Stimulated activated CD4-positive, alpha-beta T cell treated with anti-CD3 and anti-CD28 coated beads, Interleukin-1b, Interleukin-23, amount 100 ng/mL, for 24 hours (primary cell): ENCODE measurements at regions not wholly inside any gene's neighbourhood (a gene's known extent, or its start where the extent isn't known, plus 50 kb on each side); places are given as distances from the start of the nearest gene placed in this dataset.
"Not testable (repeated sequence)": the region's sequence is repeated elsewhere in the genome, so short reads cannot be mapped to it uniquely, and the experiment has no call there.

Experiments used
- DNase-seq, 4 experiments: peaks; one replicate each; pipeline ENCODE4 v3.0.0-alpha.2; 2020; ENCODE audit warnings: low read depth in 4 of 4, low spot score in 1 of 4

DNA sequence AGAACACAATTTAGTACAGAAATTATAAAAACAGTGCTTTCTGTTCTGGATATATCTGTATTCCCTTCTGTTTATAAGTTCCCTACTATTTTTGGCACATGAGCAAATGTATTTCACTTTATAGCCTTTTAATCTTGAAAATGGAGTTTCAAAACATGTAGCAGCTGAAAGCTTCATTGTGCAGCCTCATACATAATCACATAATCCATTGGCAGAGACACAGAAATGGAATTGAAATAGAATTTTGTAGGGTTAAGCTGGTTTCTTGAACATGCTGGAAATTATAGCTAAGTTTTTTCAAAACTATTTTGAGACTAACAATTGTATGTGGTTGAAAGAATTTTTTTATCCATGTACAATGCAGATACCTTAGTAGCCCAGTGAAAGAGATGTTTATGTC is 614.3 kb upstream of the MDGA2 start:
- DNase-seq = no peak

DNA sequence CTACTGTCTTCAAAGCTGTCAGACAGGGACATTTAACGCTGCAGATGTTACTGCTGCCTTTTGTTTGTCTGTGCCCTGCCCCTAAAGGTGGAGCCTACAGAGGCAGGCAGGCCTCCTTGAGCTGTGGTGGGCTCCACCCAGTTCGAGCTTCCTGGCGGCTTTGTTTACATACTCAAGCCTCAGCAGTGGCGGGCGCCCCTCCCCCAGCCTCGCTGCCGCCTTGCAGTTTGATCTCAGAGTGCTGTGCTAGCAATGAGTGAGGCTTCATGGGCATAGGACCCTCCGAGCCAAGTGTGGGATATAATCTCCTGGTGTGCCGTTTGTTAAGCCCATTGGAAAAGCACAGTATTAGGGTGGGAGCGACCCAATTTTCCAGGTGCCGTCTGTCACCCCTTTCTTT is 609.8 kb upstream of the MDGA2 start:
- not testable (repeated sequence) for DNase-seq

DNA sequence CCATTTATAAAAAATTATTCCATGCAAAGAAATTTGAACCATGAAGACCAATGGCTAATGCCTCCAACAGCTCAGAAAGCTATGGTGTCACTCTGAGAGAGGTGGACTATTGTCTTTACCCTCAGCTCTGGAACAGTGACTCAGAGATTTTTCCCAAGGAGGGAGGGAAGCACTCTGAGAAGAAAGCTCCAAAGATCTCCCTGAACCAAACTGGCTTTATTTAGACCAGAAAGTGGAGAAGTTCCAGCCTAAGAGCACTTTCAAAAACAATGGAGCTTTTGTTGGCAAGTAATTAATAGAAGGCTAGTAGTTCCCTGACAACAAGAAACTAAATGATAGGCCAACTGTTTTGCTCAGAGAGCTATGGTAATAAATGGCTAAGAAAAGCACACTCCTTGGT is 599.9 kb upstream of the MDGA2 start:
- no peak for DNase-seq

DNA sequence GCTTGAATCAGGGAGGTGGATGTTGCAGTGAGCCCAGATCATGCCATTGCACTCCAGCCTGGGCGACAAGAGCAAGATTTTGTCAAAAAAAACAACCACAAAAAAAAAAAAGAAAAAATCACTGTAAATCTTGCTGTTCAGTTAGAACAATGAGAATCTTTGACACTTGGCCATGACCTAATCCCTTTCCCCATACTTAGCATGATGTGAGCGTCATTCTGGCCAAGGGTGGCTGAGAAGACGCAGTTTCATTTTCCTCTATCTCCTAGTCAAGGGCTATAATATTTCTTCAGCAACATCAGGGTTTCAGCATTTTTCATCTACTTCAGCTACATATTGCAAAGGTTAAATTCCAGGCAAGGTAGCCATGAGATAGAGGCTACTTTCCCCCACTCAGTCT is 599.4 kb upstream of the MDGA2 start:
- no peak for DNase-seq

DNA sequence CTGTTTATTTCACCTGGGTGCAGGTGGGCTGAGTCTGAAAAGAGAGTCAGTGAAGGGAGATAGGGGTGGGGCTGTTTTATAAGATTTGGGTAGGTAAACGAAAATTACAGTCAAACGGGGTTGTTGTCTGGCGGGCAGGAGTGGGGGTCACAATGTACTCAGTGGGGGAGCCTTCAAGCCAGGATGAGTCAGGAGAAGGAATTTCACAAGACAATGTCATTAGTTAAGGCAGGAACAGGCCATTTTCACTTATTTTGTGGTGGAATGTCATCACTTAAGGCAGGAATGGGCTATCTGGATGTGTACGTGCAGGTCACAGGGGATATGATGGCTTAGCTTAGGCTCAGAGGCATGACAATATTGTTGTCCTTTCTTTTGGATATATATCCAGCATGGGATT is 592.5 kb upstream of the MDGA2 start:
- not testable (repeated sequence) for DNase-seq

DNA sequence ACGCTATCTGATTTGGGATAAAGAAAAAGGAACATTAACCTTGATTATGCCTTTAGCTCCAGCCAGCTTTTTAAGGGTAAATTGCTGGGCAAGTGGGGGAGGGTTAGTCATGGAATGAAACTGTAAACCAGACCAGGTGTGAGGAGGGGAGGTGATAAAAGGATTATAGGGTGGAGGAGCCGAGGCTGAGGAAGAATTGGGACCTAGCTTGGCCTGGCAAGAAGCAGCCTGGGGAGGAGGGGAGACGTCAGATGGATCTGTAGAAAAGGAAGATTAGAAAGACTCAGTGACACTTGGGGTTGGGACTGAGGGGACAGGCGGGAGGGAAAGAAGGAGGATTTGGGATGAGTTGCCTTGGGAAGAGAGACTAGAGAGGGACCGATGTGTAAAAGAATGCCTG is 590.8 kb upstream of the MDGA2 start:
- DNase-seq = not testable (repeated sequence)

DNA sequence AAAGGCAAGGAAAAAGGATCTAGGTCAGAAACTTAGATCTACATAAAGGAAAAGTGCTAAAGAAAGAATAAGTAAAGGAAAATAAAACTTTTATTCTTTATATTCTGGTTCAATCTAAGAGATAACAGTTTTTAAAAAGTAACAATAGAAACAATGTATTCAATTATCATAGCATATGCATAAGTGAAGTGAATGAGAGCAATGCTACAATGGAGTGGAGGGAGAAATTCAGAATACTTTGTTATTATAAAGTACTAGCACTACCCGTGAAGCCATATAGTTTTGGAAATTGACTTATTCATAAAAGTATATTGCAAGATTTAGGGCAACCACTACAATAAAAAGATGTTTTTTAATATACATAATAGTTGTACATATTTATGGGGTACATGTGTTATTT is 586.0 kb upstream of the MDGA2 start:
- DNase-seq = no peak

DNA sequence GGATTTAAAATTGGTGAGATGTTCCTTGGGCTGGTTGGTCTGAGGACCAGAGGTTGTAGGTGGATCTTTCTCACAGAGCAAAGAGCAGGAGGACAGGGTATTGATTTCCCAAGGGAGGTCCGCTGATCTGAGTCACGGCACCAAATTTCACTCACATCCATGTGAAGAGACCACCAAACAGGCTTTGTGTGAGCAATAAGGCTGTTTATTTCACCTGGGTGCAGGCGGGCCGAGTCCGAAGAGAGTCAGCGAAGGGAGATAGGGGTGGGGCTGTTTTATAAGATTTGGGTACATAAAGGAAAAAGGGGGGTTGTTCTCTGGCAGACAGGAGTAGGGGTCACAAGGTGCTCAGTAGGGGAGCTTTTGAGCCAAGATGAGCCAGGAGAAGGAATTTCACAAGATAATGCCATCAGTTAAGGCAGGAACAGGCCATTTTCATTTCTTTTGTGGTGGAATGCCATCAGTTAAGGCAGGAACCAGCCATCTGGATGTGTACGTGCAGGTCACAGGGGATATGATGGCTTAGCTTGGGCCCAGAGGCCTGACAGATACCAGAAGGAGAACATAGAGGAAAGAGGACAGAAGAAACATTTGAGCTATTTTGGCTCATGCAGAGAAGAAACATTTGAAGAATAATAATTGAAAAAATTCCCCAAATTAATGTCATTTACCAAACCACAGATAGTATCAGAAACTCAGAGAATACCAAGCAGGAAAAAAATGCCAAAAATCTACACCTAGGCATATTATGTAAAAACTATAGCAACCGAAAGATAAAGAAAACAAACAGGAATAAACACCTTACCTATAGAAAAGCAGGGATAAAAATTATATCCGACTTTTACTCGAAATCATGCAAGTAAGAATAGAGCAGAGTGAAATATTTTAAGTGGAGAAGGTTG is 585.2 kb upstream of the MDGA2 start:
- not testable (repeated sequence) for DNase-seq

DNA sequence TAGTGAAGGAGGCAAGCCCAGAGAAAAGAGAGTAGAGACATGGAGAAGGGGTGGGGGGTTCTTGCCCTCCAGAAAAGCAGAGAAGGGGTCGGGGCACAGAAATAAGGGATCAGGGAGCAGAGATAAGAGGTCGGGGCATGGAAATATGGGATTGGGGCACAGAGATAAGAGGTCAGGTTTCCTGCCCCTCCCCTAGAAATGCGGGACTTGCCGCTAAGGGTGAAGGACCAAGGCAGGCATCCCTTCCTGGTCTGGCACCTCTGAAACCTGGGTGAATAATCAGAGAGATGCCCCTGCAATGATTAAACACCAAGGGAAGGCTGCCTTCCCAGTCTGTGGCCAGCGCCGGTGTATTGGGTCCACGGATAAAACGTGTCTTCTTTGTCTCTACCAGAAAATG is 584.5 kb upstream of the MDGA2 start:
- not testable (repeated sequence) for DNase-seq

DNA sequence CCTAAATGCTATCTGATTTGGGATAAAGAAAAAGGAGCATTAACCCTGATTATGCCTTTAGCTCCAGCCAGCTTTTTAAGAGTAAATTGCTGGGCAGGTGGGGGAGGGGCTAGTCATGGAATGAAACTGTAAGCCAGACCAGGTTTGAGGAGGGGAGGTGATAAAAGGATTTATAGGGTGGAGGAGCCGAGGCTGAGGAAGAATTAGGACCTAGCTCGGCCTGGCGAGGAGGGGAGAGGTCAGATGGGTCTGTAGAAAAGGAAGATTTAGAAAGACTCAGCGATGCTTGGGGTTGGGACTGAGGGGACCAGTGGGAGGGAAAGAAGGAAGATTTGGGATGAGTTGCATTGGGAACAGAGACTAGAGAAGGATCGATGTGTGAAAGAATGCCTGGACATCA is 583.8 kb upstream of the MDGA2 start:
- not testable (repeated sequence) for DNase-seq

DNA sequence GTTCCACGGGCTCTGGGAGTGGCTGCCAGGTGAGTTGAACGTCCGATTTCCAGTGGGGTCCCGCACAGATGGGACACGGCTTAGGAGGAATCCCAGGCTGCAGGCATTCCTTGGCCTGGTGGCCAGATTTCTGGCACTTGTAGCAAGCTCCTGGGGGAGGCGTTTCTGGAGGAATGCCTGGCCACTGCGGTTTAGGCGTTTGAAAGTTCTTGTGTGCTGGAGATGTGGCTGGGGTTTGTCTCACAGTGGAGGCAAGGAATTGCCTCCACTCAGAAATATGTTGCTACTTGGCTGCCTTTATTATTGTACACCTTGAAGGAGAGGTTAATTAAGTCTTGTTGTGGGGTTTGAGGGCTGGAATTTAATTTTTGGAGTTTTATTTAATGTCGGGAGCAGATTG is 583.3 kb upstream of the MDGA2 start:
- not testable (repeated sequence) for DNase-seq

DNA sequence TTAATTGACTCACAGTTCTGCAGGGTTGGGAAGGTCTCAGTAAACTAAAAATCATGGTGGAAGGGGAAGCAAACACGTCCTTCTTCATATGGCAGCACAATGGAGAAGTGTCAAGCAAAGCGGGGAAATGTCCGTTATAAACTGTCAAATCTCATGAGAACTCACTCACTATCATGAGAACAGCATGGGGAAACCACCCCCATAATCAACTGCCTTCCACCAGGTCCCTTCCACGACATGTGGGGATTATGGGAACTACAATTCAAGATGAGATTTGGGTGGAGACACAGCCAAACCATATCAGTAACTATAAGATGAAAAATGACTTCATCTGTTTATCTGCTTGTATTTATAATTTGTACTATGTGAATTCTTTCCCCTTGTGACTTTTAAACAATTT is 577.6 kb upstream of the MDGA2 start:
- DNase-seq = no peak

DNA sequence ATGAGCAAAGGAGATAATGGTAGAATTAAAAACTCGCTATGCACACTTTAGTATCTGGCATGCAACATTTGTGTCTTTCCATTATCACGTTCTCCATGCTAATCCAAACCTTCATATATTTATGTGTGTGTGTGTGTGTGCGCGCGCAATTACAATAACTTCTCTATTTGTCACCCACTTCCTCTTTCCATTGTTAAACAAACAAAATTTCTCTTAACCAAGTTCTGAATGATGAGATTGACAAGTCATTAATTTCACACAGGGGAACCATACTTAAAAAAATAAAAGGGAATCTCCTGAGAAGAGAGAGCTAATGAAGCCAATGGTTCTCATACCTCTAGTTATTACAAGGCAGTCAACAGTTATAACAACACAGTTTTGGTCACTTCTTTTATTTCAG is 575.9 kb upstream of the MDGA2 start:
- DNase-seq = no peak

DNA sequence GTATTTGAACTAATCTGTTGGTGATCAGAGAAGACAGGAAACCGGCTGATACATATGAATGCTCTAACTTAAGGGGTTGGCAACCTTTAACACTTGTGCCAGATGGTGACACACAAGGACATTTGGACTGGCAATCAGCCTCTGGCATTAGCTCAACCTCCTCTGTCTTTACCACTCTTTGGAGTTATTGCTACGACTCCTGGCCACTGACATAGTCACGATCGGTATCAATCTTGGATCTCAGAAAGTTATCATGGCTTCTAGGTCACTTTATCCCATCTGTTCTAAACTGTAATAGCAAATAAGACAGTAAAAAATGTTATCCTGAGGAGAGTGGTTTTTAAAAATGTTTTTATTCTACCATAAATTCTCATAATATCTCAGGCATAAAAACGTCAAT is 575.2 kb upstream of the MDGA2 start:
- no peak for DNase-seq

DNA sequence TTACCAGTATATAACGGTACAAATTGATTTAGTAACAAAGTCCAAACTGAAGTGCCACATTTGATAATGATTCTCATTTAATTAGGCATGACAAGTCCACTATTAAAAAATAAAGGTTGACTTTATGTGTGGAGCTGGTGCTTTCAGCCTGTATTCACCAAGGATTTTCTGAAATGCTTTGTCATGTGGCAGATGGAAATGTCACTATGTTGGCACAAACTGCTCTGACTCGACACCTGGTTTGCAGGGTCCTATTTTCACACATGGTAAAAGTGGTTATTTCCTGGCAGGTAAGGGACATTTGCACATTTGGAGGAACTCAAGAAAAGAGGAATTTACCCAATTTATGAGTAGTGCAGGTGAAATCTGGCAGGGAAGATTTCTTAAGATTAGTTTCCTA is 572.6 kb upstream of the MDGA2 start:
- DNase-seq = no peak

DNA sequence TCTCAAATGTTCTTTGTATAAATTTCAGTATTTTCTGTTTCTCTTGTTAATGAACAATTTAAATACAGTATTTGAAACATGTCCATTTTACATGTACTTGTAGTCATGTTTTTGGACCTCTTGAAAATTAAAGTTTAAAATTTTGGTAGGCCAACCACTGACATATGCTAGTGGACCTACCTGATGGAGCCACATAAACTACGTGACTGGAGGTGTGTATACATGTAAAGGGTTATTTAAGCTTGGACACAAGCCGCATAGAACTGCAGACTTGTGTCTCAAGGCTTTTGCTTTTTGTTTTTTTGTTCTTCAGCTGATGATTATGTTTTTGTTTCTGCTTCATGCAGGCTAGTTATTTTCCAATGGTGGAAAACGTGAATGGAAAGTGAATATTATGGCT is 568.5 kb upstream of the MDGA2 start:
- DNase-seq = no peak

DNA sequence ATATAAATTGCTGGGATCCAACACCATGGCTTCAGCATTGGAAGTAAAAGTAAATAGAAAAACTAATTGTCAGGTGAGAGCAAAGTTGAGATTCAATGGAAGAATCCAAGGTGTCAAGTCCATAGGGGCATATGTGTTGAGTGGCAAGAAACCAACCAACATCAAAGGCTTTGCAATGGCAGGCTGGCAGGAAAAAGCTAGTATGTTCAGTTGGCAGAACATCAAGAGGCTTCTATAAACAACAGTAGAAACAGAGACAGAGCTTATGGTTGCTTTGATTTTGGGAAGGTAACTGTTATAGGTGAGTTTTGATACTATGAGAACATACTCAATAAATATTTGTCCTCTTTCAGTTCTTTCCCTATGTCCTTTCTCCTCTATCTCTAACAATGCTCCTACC is 553.7 kb upstream of the MDGA2 start:
- DNase-seq = no peak

DNA sequence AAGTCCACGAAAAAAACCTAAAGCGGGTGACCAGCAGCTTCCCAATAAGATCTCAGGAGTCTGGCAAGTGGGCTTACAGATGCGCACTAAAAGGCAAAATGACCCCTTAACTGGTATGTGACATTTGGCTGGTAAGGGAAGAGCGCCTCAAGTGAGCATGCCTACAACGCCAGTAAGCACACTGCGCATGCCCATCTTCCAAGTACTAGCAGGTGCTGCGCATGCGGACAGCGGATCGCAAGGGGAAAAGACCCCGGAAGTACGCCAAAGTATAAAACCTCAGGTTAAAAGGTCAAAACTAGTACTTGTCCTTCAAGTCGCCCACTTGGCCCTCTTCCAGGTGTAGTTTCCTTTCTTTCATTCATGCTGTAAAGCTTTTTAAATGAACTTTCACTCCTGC is 518.5 kb upstream of the MDGA2 start:
- DNase-seq = no peak

DNA sequence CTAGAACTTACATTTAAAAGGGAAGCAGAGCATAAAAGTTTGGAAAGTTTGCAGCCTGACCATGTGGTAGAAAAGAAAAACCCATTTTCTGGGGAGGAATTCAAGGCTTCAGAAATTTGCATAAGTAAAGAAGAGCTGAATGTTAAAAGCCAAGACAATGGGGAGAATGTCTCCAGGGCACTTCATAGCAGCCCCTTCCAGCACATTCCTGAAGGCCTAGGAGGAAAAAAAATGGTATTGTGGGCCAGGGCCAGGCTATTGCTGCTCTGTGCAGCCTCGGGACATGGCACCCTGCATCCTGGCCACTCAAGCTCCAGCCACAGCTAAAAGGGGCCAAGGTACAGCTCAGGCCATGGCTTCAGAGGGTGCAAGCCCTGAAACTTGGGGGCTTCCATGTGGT is 474.2 kb upstream of the MDGA2 start:
- not testable (repeated sequence) for DNase-seq

DNA sequence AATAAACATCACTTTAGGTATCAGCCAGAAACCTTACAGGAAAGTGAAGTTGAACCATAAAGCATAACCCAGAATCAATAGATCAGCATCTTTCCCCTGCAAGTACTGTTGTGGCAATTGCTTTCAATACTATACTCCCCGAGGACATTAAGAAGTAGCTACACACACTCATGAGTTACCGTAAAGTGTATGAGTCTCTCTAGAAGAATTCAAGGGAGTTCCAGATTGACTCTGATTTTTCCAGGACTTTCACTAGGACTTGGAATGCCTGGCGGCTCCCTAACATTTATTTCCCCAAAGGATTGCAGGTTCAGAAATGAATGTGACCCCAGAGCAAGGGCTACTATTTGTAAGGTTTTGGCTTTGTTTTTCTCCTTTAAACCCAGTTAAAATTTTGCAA is 465.4 kb upstream of the MDGA2 start:
- no peak for DNase-seq

DNA sequence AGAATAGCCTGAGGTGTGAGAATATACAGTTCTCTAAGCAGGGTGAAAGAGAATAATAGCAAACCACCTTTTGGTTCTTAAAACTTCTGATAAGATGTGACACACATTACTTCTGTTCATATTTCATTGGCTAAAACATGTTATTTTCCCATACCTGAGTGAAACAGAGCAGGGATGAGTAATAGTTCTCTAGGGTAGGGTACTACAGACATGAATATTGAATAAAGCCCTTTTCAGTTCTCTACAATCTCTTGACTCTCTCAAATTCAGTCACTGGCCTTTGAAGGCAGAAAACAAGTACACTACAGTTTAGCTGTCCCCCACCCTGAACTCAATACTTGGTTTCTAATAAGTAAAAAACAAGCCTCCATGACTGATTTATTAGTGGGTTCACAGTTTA is 454.1 kb upstream of the MDGA2 start:
- DNase-seq = no peak

DNA sequence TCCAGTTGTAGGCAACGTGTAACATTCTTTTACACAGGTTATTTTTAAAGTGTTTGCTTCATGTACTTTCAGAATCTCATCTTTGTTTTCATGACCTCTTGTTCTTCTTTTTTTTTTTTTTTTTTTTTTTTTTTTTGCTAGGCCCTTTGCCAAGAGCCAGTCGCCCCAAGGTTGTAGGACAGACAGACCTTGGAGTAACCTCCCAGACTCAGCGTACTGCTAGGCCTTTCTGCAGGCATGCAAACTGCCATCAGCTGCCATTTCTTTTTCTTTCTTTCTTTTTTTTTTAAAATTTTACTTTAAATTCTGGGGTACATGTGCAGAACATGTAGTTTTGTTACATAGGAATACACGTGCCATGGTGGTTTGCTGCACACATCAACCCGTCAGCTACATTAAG is 452.3 kb upstream of the MDGA2 start:
- no peak for DNase-seq

DNA sequence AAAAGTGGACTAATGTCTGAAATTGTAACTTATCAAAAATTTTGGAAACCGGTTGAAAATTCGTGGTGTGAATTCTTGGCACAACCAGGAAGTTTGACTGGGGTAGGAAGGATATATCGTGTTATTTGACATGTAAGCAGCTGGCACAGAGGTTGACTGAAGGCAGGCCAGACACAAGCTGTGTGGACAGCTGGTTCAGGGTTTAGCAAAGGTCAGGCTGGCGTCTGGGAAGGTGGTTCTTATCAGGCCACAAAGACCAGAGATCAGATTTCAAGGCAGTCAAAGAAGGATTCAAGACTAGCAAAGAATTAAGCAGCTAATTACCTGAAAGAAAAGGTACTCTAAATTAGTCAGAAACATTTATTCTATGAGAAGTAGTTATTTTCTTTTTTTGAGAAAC is 450.2 kb upstream of the MDGA2 start:
- DNase-seq = no peak
